Kidney (tissue), 13 donors: ENCODE measurements at regions not wholly inside any gene's neighbourhood (a gene's known extent, or its start where the extent isn't known, plus 50 kb on each side); places are given as distances from the start of the nearest gene placed in this dataset.

ENCODE experiments used
- DNase-seq, 5 donors: peaks; one replicate each; pipeline ENCODE4 v3.0.0-alpha.2; 2013 to 2020
- FAIRE-seq: peaks from 2 replicates; lab custom pipeline; 2012; peaks lifted over from hg19 to GRCh38; lab: Jason Lieb, UNC
- H3K27ac ChIP-seq, 2 donors: one replicate each; pipeline ENCODE4 v1.7.0; 2013; ENCODE audit warnings: low read depth in 2 of 2, low read length in 2 of 2, inconsistent platforms in 1 of 2
- H3K27me3 ChIP-seq: one replicate; pipeline ENCODE4 v1.7.1; 2013; ENCODE audit warnings: low read length, inconsistent platforms; ENCODE audit not compliant: control insufficient read depth, insufficient read depth
- H3K36me3 ChIP-seq, 3 donors: one replicate each; pipeline versions ENCODE4 v1.7.0 to v1.7.1; 2013; ENCODE audit warnings: low read length in 3 of 3, control low read depth in 1 of 3, inconsistent platforms in 1 of 3; ENCODE audit not compliant: insufficient read depth in 3 of 3, control insufficient read depth in 2 of 3
- H3K4me1 ChIP-seq, 3 donors: one replicate each; pipeline versions ENCODE4 v1.7.0 to v1.7.1; 2013; ENCODE audit warnings: low read length in 3 of 3, inconsistent platforms in 1 of 3, low read depth in 1 of 3; ENCODE audit not compliant: control insufficient read depth in 2 of 3, insufficient read depth in 2 of 3
- H3K4me3 ChIP-seq, 3 donors: one replicate each; pipeline versions ENCODE4 v1.7.0 to v1.8.1; 2013; ENCODE audit warnings: low read length in 3 of 3, control low read depth in 1 of 3, inconsistent platforms in 1 of 3
- H3K9ac ChIP-seq, 3 donors: one replicate each; pipeline versions ENCODE4 v1.7.0 to v1.7.1; 2013; ENCODE audit warnings: low read length in 3 of 3, control low read depth in 1 of 3, inconsistent platforms in 1 of 3
- H3K9me3 ChIP-seq, 3 donors: one replicate each; pipeline versions ENCODE4 v1.7.0 to v1.7.1; 2013; ENCODE audit warnings: low read length in 3 of 3, control low read depth in 1 of 3, inconsistent platforms in 1 of 3; ENCODE audit not compliant: control insufficient read depth in 2 of 3, insufficient read depth in 1 of 3
- intact Hi-C: fragments of 100-400 bp; cut with DNase I; formaldehyde crosslinking; loops from one replicate; pipeline ENCODE4 v1.11.1; 2022
- TF ChIP-seq, protein P1 (sequence below): IDR thresholded peaks from 3 replicates; pipeline ENCODE4 v1.5.1; 2012; ENCODE audit warnings: mild to moderate bottlenecking, moderate library complexity, borderline replicate concordance; ENCODE audit not compliant: insufficient read depth; ENCODE audit errors: extremely low read depth
- donor health status: control.
- donor health status: control.
- donor health status: control.
- donor health status: control.
- donor health status: control.
- donor health status: DM: yes; HTN: yes; CAD: no.
- donor health status: Normal renal cell carcinoma (clear cell type).

DNA sequence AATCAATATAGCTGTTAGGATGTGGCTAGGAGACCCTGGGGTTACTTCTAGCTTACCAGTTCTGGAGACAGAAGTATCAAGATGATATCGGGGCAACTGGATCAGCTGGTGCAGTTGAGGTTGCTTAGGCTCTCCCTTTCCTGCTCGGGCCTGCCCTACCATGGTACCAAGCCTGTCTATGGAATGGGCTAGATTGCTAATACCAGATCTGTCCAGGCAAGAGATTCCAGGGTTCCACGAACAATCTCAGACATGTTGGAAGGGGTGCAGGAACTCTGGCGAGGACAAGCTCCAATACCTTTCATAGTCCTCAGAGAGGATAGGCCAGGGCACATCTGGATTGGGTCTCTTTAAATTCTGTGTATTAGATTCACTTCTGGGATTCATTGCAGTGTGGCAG, 53.8 kb downstream of the ADM start:
- intact Hi-C loops = no loop called here
- TF ChIP-seq, protein P1, sequence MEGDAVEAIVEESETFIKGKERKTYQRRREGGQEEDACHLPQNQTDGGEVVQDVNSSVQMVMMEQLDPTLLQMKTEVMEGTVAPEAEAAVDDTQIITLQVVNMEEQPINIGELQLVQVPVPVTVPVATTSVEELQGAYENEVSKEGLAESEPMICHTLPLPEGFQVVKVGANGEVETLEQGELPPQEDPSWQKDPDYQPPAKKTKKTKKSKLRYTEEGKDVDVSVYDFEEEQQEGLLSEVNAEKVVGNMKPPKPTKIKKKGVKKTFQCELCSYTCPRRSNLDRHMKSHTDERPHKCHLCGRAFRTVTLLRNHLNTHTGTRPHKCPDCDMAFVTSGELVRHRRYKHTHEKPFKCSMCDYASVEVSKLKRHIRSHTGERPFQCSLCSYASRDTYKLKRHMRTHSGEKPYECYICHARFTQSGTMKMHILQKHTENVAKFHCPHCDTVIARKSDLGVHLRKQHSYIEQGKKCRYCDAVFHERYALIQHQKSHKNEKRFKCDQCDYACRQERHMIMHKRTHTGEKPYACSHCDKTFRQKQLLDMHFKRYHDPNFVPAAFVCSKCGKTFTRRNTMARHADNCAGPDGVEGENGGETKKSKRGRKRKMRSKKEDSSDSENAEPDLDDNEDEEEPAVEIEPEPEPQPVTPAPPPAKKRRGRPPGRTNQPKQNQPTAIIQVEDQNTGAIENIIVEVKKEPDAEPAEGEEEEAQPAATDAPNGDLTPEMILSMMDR = no peak
- no peak overlapping the region for H3K4me3 ChIP-seq
- H3K27me3 ChIP-seq = no peaks in the 10 kb centered on the region
- H3K9me3 ChIP-seq = no peaks in the 10 kb centered on the region
- H3K36me3 ChIP-seq = no peaks in the 10 kb centered on the region
- H3K27ac ChIP-seq = no peak overlapping the region
- DNase-seq (no peak), FAIRE-seq (no peak)
- no peaks in the 10 kb centered on the region for H3K4me1 ChIP-seq
- no peak overlapping the region for H3K9ac ChIP-seq

GRCh38 chr11:10359171-10359570, 54.3 kb downstream of the ADM start:
- intact Hi-C loops = no loop called here
- TF ChIP-seq, protein P1 = no peak
- no peaks in the 10 kb centered on the region for H3K27me3 ChIP-seq

GRCh38 chr11:10360835-10361234, 56.0 kb downstream of the ADM start:
- no peak overlapping the region for H3K9ac ChIP-seq
- H3K9me3 ChIP-seq = no peaks in the 10 kb centered on the region
- FAIRE-seq (no peak), DNase-seq (no peak)
- no peak overlapping the region for H3K4me3 ChIP-seq
- H3K27ac ChIP-seq = no peak overlapping the region
- intact Hi-C loops = no loop called here
- no peaks in the 10 kb centered on the region for H3K36me3 ChIP-seq
- H3K27me3 ChIP-seq = no peaks in the 10 kb centered on the region
- H3K4me1 ChIP-seq = no peaks in the 10 kb centered on the region
- TF ChIP-seq, protein P1 = no peak

More at GRCh38 chr11:10359171-10359570, 54.3 kb downstream of the ADM start:
- Histone ChIP-seq H3K9ac (no peak overlapping the region), H3K4me3 (no peak overlapping the region), H3K4me1 (no peaks in the 10 kb centered on the region), H3K36me3 (no peaks in the 10 kb centered on the region), H3K9me3 (no peaks in the 10 kb centered on the region), H3K27ac (no peak overlapping the region)
- DNase-seq (no peak), FAIRE-seq (no peak)

GRCh38 chr11:10365045-10365444, 60.2 kb downstream of the ADM start:
- no peak overlapping the region for H3K4me3 ChIP-seq
- H3K27me3 ChIP-seq = no peaks in the 10 kb centered on the region
- DNase-seq (no peak), FAIRE-seq (no peak)
- intact Hi-C loops = no loop called here
- no peaks in the 10 kb centered on the region for H3K9me3 ChIP-seq
- TF ChIP-seq, protein P1 = no peak
- no peak overlapping the region for H3K9ac ChIP-seq
- H3K27ac ChIP-seq = no peak overlapping the region
- peaks cover 0 to 9% (median 9%) of the 10 kb centered on the region in 3 donors for H3K4me1 ChIP-seq
- no peaks in the 10 kb centered on the region for H3K36me3 ChIP-seq
